ENCODE measurements at regions not wholly inside any gene's neighbourhood (a gene's known extent, or its start where the extent isn't known, plus 50 kb on each side); places are given as distances from the start of the nearest gene placed in this dataset.

DNA sequence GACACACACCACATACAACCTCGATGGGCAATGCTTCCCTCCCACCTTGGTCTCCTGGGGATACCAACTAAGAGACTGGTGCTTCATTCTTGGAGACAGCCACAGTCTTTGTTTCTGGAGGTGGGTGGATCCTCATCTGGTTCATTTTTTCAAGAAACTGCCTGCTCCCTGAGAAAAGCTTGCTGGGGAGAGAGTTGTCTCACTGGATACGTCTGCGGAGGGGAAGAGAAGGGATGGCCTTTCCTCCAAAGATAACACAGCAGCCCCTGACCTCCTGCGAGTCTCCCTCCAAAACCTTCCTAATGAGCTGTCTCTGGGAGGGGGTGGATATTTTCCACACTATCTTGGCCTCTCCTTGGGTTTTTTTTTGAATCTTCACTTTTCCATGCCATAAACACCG is 221.2 kb downstream of the SOX9 start:
- DNase-seq (ENCODE audit: low read depth, low spot score): no peak

DNA sequence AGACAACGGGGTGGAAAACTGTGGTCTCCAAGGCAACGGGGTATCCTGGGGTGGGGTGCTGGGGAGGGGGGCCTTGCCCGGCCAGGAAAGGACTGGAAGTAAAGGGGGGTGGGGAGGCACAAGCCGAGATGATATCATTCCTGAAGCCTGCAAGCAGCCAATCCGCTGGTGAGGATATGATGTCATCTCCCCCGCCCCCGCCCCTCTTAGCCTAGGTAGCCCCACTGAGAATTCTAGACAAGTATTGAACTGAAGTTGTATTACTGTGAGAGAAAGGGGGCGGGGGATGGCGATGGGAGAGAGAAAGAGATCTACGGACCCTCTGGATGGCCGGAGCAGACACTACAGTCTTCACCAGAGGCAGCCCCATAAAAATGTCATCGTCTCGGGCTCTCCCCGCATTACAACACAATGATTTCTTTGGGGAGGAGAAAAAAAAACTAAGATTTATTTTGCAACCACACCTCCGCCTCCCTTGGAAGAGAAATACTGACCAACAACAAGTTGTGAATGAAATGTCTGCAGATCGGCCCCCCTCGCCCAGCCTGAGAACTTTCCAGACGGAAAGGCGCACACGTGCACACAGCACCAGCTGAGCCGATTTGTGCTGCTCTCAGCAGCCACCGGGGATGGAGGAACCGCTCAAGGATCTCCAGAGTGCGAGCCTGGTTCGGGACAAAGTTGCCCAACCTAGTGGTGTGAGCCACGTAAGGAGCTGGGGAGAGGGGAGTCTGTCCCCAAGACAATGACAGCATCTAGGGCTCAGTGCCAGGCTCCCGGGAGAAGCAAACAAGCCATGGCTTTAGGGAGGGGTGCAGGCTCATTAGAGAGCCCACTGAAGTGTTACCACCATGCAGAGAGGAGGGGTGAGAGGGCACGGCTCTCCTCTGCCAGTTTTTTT is 222.1 kb downstream of the SOX9 start:
- DNase-seq (ENCODE audit: low read depth, low spot score): no peak

DNA sequence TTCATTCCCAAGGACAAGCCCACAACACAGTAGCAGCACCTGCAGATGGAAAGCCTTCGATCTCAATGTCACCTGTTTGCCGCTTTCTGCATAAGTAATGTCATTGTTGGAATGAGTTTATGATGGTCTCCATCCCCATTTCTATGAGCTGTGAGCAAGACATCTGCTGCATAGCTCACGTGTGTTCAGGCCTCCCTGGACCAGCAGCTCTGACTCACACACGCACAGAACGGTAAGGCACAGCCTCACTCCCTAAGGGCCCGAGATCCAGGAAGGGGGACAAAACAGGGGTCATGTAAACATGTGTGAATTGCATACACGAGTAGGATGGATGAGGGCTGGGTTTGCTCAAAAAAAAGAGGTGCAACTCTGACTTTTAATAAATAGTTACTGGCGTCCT is 223.1 kb downstream of the SOX9 start:
- no peak for DNase-seq (ENCODE audit: low read depth, low spot score)

DNA sequence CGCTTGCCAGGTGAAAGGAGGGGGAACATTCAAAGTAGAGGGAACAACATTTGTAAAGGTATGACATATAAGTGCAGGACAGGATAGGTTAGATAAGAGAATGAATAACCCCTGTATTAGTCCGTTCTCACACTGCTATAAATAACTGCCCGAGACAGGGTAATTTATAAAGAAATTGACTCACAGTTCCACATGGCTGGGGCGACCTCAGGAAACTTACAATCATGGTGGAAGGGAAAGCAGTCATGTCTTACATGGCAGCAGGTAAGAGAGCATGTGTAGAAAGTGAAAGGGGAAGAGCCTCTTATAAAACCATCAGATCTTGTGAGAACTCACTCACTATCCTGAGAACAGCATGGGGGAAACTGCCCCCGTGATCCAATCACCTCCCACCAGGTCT is 223.8 kb downstream of the SOX9 start:
- no peak for DNase-seq (ENCODE audit: low read depth, low spot score)

DNA sequence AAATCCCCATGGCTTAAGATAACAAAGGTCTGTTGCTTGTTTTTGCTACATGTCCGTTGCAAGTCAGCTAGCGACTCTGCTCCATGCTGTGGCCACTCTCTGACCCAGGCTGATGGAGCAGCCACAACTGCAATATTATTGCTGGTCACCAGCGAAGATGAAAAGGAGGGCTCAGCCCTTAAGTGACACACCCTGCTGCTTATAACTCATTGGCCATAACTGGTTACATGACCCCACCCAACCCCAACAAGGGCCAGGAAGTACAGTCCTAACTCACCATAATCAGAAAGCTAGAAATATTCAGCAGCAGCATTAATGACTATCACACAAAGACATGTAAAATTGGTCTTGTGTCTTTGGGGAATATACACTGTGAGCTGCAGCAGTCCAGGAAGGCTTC is 224.3 kb downstream of the SOX9 start:
- no peak for DNase-seq (ENCODE audit: low read depth, low spot score)

DNA sequence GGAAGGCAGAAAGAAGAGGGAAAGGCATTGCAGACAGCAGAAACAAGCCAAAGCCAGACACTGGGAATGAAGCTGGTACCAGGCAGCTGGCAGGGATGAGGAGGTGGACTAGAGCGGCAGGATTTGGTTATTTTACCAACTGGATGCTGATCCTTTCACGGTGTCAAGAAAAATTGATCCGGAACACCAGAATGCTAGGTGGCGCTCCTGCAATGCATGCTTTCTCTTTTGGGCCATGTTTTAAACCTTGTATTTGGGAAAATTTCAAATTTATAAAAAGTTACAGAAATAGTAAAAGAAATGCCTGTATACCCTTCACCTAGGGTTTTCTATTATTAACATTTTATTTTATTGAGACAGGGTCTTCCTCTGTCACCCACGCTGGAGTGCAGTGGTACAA is 224.7 kb downstream of the SOX9 start:
- DNase-seq (ENCODE audit: low read depth, low spot score): no peak

DNA sequence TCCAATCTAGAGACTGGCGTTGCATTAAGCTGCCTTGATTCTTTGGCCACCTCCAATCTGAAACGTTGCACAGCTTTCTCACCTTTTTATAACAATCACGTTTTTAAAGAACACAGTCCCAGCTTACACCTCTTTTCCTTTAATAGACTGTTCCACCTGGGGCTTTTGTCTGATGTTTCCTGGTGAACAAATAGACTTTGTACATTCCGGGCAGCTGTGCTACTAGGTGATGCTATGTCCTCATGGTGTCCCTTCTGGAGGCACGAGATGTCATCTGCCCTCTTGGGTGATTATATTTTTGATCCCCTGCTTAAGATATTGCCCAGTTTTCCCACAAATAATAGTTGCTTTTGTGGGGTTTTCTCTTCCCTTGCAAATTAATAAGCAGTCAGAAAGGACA is 225.5 kb downstream of the SOX9 start:
- no peak for DNase-seq (ENCODE audit: low read depth, low spot score)

DNA sequence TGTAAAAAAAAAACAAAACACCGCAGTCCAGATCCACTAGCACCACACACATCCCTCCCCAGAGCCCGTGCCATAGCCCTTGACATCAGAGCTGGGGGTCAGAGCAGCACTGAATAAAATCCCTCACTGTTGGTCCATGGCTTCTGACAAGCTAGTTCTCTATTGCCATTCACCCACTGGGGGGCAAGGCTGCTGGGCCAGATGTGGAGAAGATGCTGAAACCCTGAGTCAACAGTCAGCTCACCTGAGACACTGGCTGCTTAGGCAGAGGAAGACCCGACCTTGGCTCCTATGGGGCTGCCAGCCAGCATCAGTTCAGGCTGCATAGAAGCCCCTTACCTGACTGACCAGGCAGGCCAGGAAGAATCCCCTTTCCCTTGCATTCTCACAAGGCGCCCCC is 228.2 kb downstream of the SOX9 start:
- DNase-seq (ENCODE audit: low read depth, low spot score): no peak

DNA sequence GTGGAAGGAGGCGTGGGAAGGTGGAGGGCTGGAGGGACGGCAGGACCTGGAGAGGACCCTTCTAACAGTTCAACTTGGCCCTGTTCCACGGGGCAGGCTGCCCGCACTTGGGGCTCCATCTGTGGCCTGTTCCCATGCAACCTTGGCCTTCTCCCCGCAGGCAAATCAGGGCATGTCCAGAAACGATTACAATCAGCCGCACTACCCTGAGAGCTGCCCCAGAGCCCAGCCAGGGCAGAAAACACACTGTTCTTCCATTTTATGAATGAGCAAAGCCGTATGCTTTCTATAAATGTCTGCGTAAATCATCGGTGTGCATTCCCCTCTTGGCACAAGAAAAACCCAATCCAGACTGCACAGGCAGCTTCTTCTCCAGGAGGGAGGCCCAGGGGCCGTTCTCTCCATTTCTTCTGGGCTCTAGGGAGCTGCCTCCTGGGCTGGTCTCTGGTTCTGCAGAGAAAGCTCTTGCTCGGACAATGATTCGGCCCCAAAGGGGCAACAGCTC is 228.7 kb downstream of the SOX9 start:
- DNase-seq (ENCODE audit: low read depth, low spot score): no peak

DNA sequence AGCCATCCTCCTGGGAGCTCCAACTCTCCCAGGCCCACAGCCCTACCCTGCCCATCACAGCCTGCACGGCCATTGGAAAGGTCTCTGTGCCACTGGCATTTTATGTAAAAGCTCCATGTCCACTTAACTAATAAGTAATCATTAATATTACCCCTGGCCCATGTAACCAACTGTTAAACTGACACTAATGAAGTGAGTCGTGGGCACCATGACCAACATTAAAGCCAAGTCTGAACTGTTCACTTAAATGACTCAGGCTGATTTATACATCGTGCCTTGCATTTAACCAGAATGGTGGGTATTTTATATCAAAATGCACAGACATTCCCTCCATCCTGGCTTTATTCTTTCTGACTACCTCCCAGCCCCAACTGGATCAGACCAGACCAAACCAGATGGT is 229.3 kb downstream of the SOX9 start:
- no peak for DNase-seq (ENCODE audit: low read depth, low spot score)

DNA sequence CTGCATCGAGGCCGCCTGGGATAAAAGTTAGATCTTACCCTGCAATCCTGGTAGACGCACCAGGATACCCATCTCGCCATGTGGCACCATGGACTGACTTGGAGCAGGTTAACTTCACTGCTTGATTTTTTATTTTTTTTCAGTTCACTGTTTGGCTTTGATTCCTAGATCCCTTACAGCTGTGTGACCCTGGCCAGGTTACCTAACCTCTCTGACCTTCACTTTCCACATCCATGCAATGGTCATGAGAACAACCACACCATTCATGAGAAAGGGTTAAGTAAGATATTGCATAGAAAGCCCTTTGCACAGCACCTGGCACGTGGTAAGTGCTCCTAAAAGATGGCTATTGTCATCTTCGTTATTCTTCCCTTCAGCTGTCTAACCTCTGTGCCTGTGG is 230.5 kb downstream of the SOX9 start:
- DNase-seq (ENCODE audit: low read depth, low spot score): no peak

DNA sequence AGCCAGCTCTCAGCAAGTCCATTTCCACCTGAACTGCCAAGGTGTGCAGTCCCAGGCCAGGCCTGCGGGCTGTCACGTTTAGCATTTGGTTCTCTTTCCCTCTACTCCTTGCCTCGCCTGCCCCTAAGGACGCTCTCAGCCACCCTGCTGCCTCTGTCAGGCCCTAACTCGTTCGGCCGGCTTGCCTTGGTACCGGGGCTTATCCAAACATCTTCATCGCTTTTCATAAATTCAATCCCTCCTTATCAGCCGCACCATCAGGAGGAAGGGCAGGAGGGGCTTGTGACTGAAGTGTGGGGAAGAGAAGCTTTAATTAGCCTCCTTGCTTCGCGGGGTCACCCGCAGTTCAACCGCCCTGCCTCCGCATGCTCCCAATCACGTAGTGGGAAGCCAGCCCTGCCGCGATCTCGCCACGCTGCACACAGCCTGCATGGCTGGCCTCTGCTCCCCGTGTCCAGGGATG is 231.1 kb downstream of the SOX9 start:
- no peak for DNase-seq (ENCODE audit: low read depth, low spot score)

DNA sequence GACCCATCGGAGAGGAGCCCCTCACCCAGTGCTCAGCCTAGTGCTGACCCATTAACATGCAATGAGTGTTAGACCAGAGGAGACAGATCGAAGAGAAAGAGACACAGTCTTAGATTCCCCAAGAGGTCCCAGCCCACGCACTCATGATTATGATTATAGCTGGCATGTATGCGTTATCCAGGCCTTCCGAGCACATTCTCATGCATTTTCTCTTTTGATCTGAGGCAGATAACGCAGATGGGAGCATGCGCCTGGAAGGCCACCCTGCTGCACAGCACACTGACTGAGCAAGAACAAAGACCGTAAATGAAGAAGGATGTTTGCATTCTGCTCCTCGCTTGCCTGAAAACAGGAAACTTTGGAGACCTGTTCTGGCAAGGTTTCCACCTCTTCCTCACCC is 232.7 kb downstream of the SOX9 start:
- no peak for DNase-seq (ENCODE audit: low read depth, low spot score)

DNA sequence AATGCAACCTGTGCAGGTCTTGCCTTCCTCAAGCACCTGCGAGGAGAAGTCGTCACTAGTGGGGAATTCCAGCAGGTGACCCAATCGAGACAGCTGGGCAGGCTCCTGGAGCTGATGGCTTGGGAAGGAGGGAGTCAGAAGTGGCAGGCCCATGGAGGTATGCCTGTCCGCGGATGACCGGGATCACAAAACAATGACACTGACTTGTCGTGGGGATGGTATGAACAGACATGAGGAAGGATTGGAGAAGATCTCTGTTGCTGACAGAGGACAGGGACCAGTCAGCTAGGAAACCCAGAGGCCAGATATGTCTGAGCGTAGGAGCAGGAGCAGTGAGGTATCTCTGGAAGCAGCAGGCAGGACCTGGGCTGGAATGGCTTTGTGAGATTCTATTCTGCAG is 233.3 kb downstream of the SOX9 start:
- no peak for DNase-seq (ENCODE audit: low read depth, low spot score)

DNA sequence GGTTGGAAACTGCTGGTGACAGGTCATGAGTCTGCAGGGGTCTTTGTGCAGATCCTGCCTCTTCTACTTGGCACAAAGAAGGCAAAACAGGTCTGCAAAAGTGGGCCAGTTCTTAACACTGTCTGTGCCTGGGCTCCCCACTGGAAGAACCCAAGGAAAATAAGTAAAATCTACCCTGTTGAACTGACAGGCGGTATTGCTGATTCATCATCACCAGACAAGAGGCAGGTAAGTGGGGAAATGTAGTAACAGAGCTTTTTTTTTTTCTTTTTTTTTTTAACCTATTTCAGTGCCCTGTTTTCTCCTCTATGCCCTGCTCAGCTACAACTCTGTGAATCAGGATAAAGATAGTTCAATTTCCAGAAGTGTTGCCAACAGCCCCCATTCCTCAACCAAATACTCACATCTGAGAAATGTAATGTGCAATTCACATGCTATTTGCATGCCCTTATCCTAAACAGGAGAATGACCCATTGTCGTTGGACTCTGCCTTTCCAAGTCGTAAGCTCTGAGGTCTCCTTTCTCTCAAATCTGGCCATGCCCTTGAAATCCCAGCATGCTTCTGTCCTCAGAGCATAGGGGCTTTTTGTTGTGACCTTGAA is 237.0 kb downstream of the SOX9 start:
- no peak for DNase-seq (ENCODE audit: low read depth, low spot score)

DNA sequence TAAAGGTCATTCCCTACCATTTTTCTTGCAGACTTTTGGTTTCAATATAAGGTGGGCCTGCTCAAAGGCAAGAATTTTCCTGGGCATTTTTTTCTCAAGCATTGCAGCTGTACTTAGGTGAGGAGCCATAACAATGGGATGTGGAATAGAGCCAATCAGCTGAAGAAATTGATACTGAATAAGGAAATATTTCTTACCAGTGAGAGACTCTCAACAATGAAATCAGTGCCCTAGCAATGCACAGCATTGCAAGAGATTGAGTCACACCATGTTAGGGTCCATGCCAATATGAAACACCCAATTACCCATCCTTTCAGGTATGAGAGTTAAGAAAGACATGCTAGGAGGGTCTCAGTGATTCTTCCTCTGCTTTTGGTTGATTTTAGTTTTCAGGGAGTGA is 237.6 kb downstream of the SOX9 start:
- no peak for DNase-seq (ENCODE audit: low read depth, low spot score)

DNA sequence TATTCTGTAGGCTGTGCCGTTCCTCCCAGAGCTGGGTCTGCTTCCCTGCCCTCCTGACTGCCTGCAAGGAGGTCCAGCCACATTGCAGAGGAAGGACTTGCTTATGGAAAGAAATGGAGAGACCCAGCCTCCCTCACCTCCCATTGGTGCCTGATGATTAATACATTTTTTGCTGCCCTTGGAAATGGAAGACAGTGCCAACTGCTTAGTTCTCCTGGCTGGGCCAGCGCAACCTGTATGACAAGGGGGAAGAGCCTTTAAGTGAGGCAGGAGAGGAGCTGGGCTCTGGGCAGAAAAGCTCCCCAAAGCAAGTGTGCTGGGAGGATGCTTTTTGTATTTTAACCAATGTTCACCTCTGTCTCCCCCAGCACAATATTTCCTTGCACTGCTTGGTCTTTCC is 238.5 kb downstream of the SOX9 start:
- no peak for DNase-seq (ENCODE audit: low read depth, low spot score)

DNA sequence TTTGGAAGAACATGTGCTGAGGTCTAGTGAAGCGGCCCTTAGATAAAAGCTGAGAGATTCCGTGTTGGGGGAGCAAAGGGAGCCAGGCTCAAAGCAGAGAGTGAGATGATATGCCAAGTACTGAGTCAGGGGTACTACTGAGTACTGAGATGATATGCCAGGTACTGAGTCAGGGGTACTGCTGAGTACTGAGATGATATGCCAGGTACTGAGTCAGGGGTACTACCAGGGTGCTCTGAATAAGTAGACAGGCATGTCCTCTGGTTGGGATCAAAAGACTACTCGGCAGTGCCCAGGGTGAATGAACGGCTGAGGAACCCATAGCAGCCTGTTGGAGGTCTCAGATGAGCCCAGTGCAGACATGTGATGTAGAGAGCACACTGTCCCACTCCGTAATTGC is 239.0 kb downstream of the SOX9 start:
- DNase-seq (ENCODE audit: low read depth, low spot score): no peak

DNA sequence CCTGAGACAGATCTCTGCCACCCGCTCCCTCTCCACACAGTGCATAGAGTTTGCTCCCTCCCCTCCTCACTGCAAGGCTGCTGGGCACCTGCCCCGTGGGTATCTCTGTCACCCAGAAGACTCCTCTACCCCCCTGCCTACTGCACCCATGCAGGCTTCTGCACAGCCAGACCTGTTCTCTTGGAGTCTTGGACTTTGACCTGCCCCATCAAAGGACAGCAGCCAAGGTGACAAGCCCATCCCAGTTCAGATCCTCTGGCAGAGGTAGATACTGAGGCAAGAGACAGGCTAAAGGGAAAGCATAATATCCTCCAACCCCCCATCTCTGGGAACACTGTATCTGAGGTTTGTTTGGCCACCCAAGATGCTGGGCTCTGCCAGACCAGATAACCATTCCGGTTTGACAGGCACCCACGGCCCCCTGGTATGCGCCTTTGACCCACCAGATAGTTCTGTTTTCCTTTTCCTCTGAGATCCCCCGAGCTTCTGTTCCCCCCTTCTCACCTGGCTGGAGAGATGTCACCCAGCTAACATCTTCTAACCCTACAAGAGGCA is 239.6 kb downstream of the SOX9 start:
- no peak for DNase-seq (ENCODE audit: low read depth, low spot score)

DNA sequence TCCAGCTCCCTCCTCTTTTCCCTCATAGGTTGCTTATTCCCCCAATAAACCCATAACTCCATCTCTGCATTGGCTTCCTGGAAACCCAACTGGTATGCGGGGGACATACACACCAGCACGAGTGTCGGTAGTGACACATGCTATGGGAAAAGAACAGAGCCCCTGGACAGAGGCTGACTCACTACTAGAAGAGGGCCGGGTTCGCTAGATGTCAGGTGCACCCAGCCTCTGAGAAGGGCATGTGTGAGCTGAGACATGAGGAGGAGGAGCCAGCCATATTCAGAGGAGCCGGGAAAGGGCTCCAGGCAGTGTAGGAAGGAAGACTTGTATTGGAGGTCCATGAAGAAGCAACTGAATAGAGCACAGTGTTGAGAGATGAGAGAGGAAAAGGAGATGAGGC is 241.1 kb downstream of the SOX9 start:
- no peak for DNase-seq (ENCODE audit: low read depth, low spot score)

DNA sequence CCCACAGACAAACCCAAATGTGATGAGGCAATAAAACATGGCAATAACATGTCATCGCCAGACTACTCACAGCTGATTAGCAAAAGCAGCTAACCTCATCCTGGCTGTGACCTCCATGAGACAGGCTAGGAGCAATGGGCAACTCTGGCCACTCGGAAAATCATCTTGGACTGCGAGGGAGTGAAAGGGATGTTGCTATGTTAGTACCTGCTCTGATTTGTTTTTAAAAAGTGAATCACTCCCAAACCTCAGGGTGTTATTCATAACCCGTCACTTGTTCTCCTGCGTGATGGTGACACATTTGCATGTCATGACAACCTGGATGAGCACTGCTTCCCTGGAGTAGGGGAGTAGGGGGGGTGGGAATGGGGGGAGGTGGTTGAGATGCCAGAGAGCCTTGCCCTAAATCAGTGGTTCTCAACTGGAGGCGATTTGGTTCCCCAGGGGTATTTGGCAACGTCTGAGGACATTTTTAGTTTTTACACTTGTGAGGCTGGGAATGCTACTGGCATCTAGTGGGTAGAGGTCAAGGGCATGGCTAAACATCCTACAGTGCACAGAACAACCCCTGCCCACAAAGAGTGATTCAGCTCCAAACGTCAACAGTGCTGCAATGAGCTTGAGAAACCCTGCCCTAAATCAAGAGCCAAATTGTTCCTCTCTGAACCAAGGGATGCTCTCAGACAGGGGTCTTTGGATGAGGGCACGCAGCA is 241.7 kb downstream of the SOX9 start:
- no peak for DNase-seq (ENCODE audit: low read depth, low spot score)

DNA sequence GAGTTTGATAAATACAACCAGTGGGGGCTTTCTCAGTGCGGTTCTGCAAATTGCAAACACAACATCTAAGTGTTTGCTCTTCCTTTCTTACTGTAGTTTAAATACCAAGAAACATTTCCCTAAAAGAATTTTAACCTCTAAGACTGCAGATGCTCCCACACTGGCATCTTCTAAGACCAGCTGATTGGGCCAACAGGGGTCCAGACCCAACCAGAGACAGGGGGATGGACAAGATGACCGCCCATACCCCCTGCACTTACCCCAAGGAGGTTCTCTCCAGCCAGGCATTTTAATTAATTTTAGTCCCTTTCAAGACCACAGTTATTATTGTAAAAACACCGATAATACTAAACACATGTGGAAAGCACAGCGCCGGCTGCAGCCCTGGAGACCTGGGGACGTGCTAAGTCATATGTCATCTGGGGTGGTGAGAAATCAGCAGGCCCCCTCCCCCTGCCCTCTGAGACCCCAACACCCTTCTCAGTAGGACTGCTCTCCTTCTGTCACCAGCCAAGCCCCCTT is 242.3 kb downstream of the SOX9 start:
- DNase-seq (ENCODE audit: low read depth, low spot score): no peak

All from iPS DF 19.7 (cell line).